Keratinocyte (primary cell): ENCODE measurements at regions not wholly inside any gene's neighbourhood (a gene's known extent, or its start where the extent isn't known, plus 50 kb on each side); places are given as distances from the start of the nearest gene placed in this dataset.

Experiments
- DNase-seq: peaks from one replicate; pipeline ENCODE4 v3.0.0-alpha.2; 2011; ENCODE audit warnings: low read depth, missing footprints, low spot score
- FAIRE-seq: peaks from 2 replicates; lab custom pipeline; 2011; peaks lifted over from hg19 to GRCh38; lab: Jason Lieb, UNC
- H2AFZ ChIP-seq: 2 replicates; pipeline ENCODE4 v1.6.0; 2012; ENCODE audit warnings: low read length, control low read depth, inconsistent platforms; ENCODE audit not compliant: control insufficient read depth
- H3K27ac ChIP-seq: 2 replicates; pipeline ENCODE4 v1.5.1; 2011; ENCODE audit warnings: low read length; ENCODE audit not compliant: control insufficient read depth, insufficient read depth
- H3K27me3 ChIP-seq: 3 replicates; pipeline ENCODE4 v1.6.0; 2011; ENCODE audit warnings: low read length; ENCODE audit not compliant: control insufficient read depth, insufficient read depth; ENCODE audit errors: extremely low read depth
- H3K36me3 ChIP-seq, 2 experiments: 2 replicates in 1 of 2; 3 replicates in 1 of 2; pipeline ENCODE4 v1.5.1; 2011; ENCODE audit warnings: low read length in 2 of 2, mild to moderate bottlenecking in 1 of 2; ENCODE audit not compliant: control insufficient read depth in 2 of 2, insufficient read depth in 2 of 2; ENCODE audit errors: extremely low read depth in 1 of 2
- H3K4me1 ChIP-seq: 3 replicates; pipeline ENCODE4 v1.5.1; 2011; ENCODE audit warnings: low read length; ENCODE audit not compliant: control insufficient read depth, insufficient read depth; ENCODE audit errors: extremely low read depth
- H3K4me2 ChIP-seq: 3 replicates; pipeline ENCODE4 v1.6.0; 2011; ENCODE audit warnings: low read depth, low read length; ENCODE audit not compliant: control insufficient read depth, insufficient read depth; ENCODE audit errors: extremely low read depth
- H3K4me3 ChIP-seq, 3 experiments: fragments of 200-600 bp in 1 of 3; sonication (generic) in 1 of 3; 2 replicates in 2 of 3; 3 replicates in 1 of 3; pipeline ENCODE4 v1.5.1; 2011 to 2016; ENCODE audit warnings: low read length in 3 of 3, mild to moderate bottlenecking in 3 of 3, control low read depth in 2 of 3, inconsistent platforms in 1 of 3, low read depth in 1 of 3, mixed read lengths in 1 of 3, mixed run types in 1 of 3, moderate library complexity in 1 of 3; ENCODE audit not compliant: control insufficient read depth in 2 of 3, insufficient read depth in 2 of 3; ENCODE audit errors: extremely low read depth in 1 of 3
- H3K79me2 ChIP-seq: 2 replicates; pipeline ENCODE4 v1.6.0; 2012; ENCODE audit warnings: low read length; ENCODE audit not compliant: control insufficient read depth, insufficient read depth
- H3K9ac ChIP-seq: 3 replicates; pipeline ENCODE4 v1.6.0; 2011; ENCODE audit warnings: low read length; ENCODE audit not compliant: control insufficient read depth, insufficient read depth; ENCODE audit errors: extremely low read depth
- H3K9me1 ChIP-seq: 3 replicates; pipeline ENCODE4 v1.6.0; 2011; ENCODE audit warnings: low read length; ENCODE audit not compliant: control insufficient read depth, insufficient read depth; ENCODE audit errors: extremely low read depth
- H3K9me3 ChIP-seq: 2 replicates; pipeline ENCODE4 v1.5.1; 2012; ENCODE audit warnings: low read depth, low read length; ENCODE audit not compliant: control insufficient read depth
- H4K20me1 ChIP-seq: 3 replicates; pipeline ENCODE4 v1.6.0; 2011; ENCODE audit warnings: low read length; ENCODE audit not compliant: control insufficient read depth, insufficient read depth; ENCODE audit errors: extremely low read depth
- EZH2 ChIP-seq: IDR thresholded peaks from one replicate; pipeline ENCODE4 v1.6.1; 2012; ENCODE audit warnings: inconsistent platforms, mild to moderate bottlenecking, low read length, moderate library complexity
- dilution Hi-C: fragments of 300-500 bp; cut with MboI; formaldehyde crosslinking; loops from one replicate; pipeline ENCODE4 v1.7.0; 2020; ENCODE audit warnings: low sequenced_read_pairs; ENCODE audit not compliant: extremely low pct_ligation_motif_present
- TF ChIP-seq, protein P1 (sequence below), 3 experiments: IDR thresholded peaks in 1 of 3; conservative IDR thresholded peaks in 1 of 3; optimal IDR thresholded peaks in 1 of 3; 2 replicates in 2 of 3; 3 replicates in 1 of 3; pipeline versions ENCODE3 to v1.5.1; 2011; ENCODE audit warnings: low read length in 3 of 3, mild to moderate bottlenecking in 3 of 3, moderate library complexity in 2 of 3, control low read depth in 1 of 3, inconsistent platforms in 1 of 3; ENCODE audit not compliant: insufficient read depth in 2 of 3; ENCODE audit errors: extremely low read depth in 1 of 3

DNA sequence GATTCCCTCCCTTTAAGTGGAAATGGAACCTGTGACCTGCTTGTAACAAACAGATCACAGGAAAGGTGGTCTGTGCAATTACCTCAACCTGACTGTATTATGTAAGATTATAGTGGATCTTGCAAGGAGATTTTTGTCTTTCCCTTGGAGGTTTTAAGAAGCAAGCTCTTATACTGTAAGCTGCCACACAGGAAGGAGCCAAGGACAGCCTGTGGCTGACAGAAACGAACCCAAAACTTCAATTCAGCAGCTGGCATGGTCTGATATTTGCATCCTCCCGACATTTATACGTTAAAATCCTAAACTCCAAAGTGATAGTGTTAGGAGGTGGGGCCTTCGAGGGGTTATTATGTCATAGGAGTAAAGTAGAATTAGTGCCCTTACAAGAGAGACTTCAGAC, 711.8 kb upstream of the CTNND2 start:
- TF ChIP-seq EZH2: no peak
- TF ChIP-seq, protein P1, sequence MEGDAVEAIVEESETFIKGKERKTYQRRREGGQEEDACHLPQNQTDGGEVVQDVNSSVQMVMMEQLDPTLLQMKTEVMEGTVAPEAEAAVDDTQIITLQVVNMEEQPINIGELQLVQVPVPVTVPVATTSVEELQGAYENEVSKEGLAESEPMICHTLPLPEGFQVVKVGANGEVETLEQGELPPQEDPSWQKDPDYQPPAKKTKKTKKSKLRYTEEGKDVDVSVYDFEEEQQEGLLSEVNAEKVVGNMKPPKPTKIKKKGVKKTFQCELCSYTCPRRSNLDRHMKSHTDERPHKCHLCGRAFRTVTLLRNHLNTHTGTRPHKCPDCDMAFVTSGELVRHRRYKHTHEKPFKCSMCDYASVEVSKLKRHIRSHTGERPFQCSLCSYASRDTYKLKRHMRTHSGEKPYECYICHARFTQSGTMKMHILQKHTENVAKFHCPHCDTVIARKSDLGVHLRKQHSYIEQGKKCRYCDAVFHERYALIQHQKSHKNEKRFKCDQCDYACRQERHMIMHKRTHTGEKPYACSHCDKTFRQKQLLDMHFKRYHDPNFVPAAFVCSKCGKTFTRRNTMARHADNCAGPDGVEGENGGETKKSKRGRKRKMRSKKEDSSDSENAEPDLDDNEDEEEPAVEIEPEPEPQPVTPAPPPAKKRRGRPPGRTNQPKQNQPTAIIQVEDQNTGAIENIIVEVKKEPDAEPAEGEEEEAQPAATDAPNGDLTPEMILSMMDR (optimal IDR thresholded peaks at IDR 0.05 in 1 of 3, IDR thresholded peaks at IDR 0.05 in 1 of 3, conservative IDR thresholded peaks at IDR 0.05 in 1 of 3; ENCODE audit: extremely low read depth in 1 of 3, insufficient read depth in 2 of 3, low read length in 3 of 3): no peak
- no peak overlapping the region for H3K9ac ChIP-seq
- H3K4me1 ChIP-seq: no peaks in the 10 kb centered on the region
- no peak overlapping the region for H3K4me3 ChIP-seq
- no peak overlapping the region for H3K27ac ChIP-seq
- dilution Hi-C loops: no loop called here
- no peaks in the 10 kb centered on the region for H3K36me3 ChIP-seq
- H3K9me1 ChIP-seq: no peaks in the 10 kb centered on the region
- no peaks in the 10 kb centered on the region for H3K27me3 ChIP-seq
- H3K79me2 ChIP-seq: no peaks in the 10 kb centered on the region
- no peak for FAIRE-seq
- no peak overlapping the region for H3K4me2 ChIP-seq
- H3K9me3 ChIP-seq: no peaks in the 10 kb centered on the region
- H4K20me1 ChIP-seq: no peaks in the 10 kb centered on the region
- no peak overlapping the region for H2AFZ ChIP-seq
- no peak for DNase-seq

DNA sequence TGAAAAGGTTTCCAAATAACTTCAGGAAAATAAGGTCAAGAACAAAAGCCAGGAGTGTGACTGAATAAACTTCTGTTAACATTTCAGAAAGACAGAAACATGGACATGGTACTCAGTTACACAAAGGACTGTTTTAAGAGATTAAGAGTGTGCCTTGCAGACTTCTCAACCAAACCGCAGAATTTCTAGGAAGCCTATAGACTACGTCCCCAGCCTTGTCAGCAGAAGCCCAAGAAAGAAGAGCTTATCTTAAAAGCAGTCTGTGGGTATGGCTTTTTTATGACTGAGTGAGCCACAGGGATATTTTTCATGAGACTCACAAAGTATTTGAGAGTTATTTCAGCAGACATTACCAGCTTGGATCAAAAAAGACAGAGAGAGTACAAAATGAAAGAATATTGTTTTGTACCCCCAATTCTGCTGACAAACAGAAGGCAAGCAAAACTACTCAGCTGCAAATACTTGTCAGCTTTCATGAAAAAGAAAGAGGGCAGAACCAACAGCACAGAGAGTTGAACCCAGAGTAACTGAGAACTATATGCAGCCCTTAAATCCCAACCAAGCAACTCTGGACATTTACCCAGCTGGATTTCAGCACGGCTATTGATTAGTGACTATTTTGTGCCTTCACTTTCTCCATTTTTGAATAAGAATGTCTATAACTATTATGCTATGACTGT, 711.0 kb upstream of the CTNND2 start:
- Histone ChIP-seq H3K27me3 (no peaks in the 10 kb centered on the region), H3K36me3 (no peaks in the 10 kb centered on the region), H3K9me3 (no peaks in the 10 kb centered on the region), H3K9me1 (no peaks in the 10 kb centered on the region), H3K4me3 (no peak overlapping the region), H4K20me1 (no peaks in the 10 kb centered on the region), H3K4me1 (no peaks in the 10 kb centered on the region), H3K4me2 (no peak overlapping the region), H3K79me2 (no peaks in the 10 kb centered on the region), H2AFZ (no peak overlapping the region), H3K9ac (no peak overlapping the region), H3K27ac (no peak overlapping the region)
- TF ChIP-seq, protein P1 (optimal IDR thresholded peaks at IDR 0.05 in 1 of 3, IDR thresholded peaks at IDR 0.05 in 1 of 3, conservative IDR thresholded peaks at IDR 0.05 in 1 of 3; ENCODE audit: extremely low read depth in 1 of 3, insufficient read depth in 2 of 3, low read length in 3 of 3): no peak
- dilution Hi-C loops: no loop called here
- no peak for DNase-seq
- no peak for FAIRE-seq
